Stimulated activated naive CD8-positive, alpha-beta T cell treated with anti-CD3 and anti-CD28 coated beads, Interleukin-15, amount 100 ng/mL, for 72 hours (primary cell): ENCODE measurements at regions not wholly inside any gene's neighbourhood (a gene's known extent, or its start where the extent isn't known, plus 50 kb on each side); places are given as distances from the start of the nearest gene placed in this dataset.

Experiments used
- ATAC-seq: fragments of 150-1000 bp; cut with Tn5 transposase; 2 replicates; pipeline ENCODE4 v1.10.0; 2021; ENCODE audit warnings: mild to moderate bottlenecking, moderate library complexity
- DNase-seq, 2 donors: peaks; one replicate each; pipeline ENCODE4 v3.0.0; 2021 to 2022
- H3K27ac Mint-ChIP-seq, 2 donors: one replicate each; pipeline ENCODE4 v1.8.0; 2022; ENCODE audit warnings: mild to moderate bottlenecking in 2 of 2, mixed read lengths in 2 of 2, moderate library complexity in 2 of 2
- H3K27me3 Mint-ChIP-seq: one replicate; pipeline ENCODE4 v1.8.0; 2022; ENCODE audit warnings: mixed read lengths
- H3K4me1 Mint-ChIP-seq: one replicate; pipeline ENCODE4 v1.8.0; 2022; ENCODE audit warnings: mild to moderate bottlenecking, mixed read lengths
- H3K4me3 Mint-ChIP-seq, 2 donors: one replicate each; pipeline ENCODE4 v1.8.0; 2022; ENCODE audit warnings: mild to moderate bottlenecking in 2 of 2, mixed read lengths in 2 of 2, moderate library complexity in 1 of 2
- H3K9me3 Mint-ChIP-seq, 2 donors: one replicate each; pipeline ENCODE4 v1.8.0; 2022; ENCODE audit warnings: mixed read lengths in 2 of 2

DNA sequence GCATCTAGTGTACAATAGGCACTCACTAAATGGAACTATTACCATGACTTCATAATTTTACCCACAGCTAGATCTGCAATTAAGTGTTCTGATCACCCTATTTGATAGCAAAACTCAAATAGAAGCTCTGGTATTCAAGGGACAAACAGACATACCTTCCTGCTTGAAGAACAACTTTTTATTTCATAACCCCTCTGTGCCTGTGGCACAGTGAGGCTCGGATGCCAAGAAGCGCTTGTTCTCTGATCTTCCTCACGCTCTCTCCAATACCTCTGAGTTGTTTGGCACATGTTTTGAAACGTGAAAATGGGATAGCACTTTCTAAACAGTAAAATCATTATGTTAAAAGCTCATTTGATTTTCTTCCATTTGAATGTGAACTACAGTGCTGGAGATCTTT is 232.0 kb downstream of the KLF5 start:
- H3K27ac Mint-ChIP-seq, result no peak overlapping the region
- no peaks in the 10 kb centered on the region for H3K4me1 Mint-ChIP-seq
- no peaks in the 10 kb centered on the region for H3K27me3 Mint-ChIP-seq
- H3K9me3 Mint-ChIP-seq, result peaks cover 0 to 4% of the 10 kb centered on the region in 2 donors
- H3K4me3 Mint-ChIP-seq, result no peak overlapping the region
- ATAC-seq (no peak), DNase-seq (no peak)

GRCh38 chr13:73288596-73288995 is 229.8 kb downstream of the KLF5 start:
- no peaks in the 10 kb centered on the region for H3K4me1 Mint-ChIP-seq
- H3K27ac Mint-ChIP-seq, result no peak overlapping the region
- DNase-seq, result no peak
- ATAC-seq, result no peak
- peaks cover 4 to 5% of the 10 kb centered on the region in 2 donors for H3K9me3 Mint-ChIP-seq
- H3K27me3 Mint-ChIP-seq, result no peaks in the 10 kb centered on the region
- no peak overlapping the region for H3K4me3 Mint-ChIP-seq

DNA sequence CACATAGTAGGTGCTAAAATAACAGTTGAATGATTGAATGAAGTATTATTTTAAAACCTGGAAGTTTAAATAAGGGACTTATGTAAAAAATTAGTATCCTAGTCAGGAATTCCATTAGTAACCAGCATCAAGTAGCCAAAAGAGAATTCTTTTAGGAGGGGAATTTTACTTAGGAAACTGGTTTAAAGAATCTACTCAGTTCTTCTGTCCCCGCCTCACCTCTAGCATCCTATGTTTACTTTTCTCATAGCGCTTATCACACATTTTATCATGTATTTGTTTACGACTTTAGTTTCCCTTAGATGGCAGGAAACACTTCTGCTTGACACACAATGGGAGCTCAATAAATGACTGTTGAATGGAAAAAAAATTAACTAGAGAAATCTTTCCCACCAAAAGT is 229.0 kb downstream of the KLF5 start:
- no peak overlapping the region for H3K4me3 Mint-ChIP-seq
- no peak for DNase-seq
- H3K4me1 Mint-ChIP-seq, result no peaks in the 10 kb centered on the region
- no peak overlapping the region for H3K27ac Mint-ChIP-seq
- no peaks in the 10 kb centered on the region for H3K27me3 Mint-ChIP-seq
- no peak for ATAC-seq
- H3K9me3 Mint-ChIP-seq, result peaks cover 4 to 7% of the 10 kb centered on the region in 2 donors

GRCh38 chr13:73286942-73287620 is 228.3 kb downstream of the KLF5 start:
- Mint-ChIP-seq H3K9me3 (peaks cover 4 to 7% of the 10 kb centered on the region in 2 donors), H3K27ac (no peak overlapping the region), H3K4me1 (no peaks in the 10 kb centered on the region), H3K27me3 (no peaks in the 10 kb centered on the region), H3K4me3 (no peak overlapping the region)
- ATAC-seq (no peak), DNase-seq (no peak)

DNA sequence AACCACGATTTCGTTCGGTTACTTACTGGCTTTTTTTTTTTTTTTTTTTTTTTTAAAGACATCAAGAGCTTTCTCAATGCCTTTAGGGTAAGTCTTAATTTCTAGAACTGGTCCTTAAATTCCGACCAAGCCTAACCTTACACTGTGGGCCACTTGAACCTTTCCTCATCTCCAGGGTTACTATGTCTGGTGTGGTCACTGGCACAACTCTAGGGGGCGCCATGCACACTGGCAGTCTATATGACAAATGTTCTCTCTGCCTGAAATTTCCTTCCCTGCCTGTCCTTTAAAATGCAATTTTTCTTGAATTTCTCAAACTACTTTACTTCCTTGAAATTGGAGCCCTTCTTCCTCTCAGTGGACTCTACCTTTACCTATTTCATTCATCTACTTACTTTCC is 227.4 kb downstream of the KLF5 start:
- H3K27me3 Mint-ChIP-seq, result no peaks in the 10 kb centered on the region
- peaks cover 7 to 9% of the 10 kb centered on the region in 2 donors for H3K9me3 Mint-ChIP-seq
- no peaks in the 10 kb centered on the region for H3K4me1 Mint-ChIP-seq
- ATAC-seq (no peak), DNase-seq (no peak)
- H3K27ac Mint-ChIP-seq, result no peak overlapping the region
- no peak overlapping the region for H3K4me3 Mint-ChIP-seq

- no peak for DNase-seq
- Mint-ChIP-seq H3K4me3 (no peak overlapping the region), H3K27ac (no peak overlapping the region), H3K9me3 (peaks cover 7 to 9% of the 10 kb centered on the region in 2 donors), H3K4me1 (no peaks in the 10 kb centered on the region), H3K27me3 (no peaks in the 10 kb centered on the region)
- ATAC-seq, result no peak
These were observed 225.5 kb downstream of the KLF5 start for GRCh38 chr13:73284081-73284874.

DNA sequence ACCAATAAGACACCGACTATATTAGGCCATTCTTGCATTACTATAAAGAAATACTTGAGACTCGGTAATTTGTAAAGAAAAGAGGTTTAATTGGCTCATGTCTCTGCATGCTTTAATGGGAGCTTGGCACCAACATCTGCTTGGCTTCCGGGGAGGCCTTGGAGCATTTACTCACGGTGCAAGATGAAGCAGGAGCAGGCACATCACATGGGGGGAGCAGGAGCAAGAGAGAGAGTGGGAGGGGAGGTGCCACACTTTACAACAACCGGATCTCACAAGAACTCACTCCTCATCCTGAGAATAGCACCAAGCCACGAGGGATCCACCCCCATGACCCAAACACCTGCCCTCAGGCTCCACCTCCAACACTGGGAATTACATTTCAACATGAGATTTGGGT is 224.8 kb downstream of the KLF5 start:
- DNase-seq, result no peak

GRCh38 chr13:73281746-73282145 is 222.9 kb downstream of the KLF5 start:
- H3K9me3 Mint-ChIP-seq, result peaks cover 7 to 9% of the 10 kb centered on the region in 2 donors
- no peaks in the 10 kb centered on the region for H3K4me1 Mint-ChIP-seq
- ATAC-seq, result no peak
- H3K4me3 Mint-ChIP-seq, result no peak overlapping the region
- no peaks in the 10 kb centered on the region for H3K27me3 Mint-ChIP-seq
- no peak for DNase-seq
- H3K27ac Mint-ChIP-seq, result no peak overlapping the region

More for the DNA sequence above, 224.8 kb downstream of the KLF5 start:
- Mint-ChIP-seq H3K4me1 (no peaks in the 10 kb centered on the region), H3K9me3 (peaks cover 7 to 9% of the 10 kb centered on the region in 2 donors), H3K27ac (no peak overlapping the region), H3K27me3 (no peaks in the 10 kb centered on the region), H3K4me3 (no peak overlapping the region)
- ATAC-seq, result no peak

- DNase-seq, result no peak
- no peaks in the 10 kb centered on the region for H3K27me3 Mint-ChIP-seq
- H3K27ac Mint-ChIP-seq, result no peak overlapping the region
- peaks cover 0 to 9% of the 10 kb centered on the region in 2 donors for H3K9me3 Mint-ChIP-seq
- peaks cover 10% of the 10 kb centered on the region for H3K4me1 Mint-ChIP-seq
- H3K4me3 Mint-ChIP-seq, result no peak overlapping the region
- no peak for ATAC-seq
These were observed 219.4 kb downstream of the KLF5 start for GRCh38 chr13:73278186-73278585.

DNA sequence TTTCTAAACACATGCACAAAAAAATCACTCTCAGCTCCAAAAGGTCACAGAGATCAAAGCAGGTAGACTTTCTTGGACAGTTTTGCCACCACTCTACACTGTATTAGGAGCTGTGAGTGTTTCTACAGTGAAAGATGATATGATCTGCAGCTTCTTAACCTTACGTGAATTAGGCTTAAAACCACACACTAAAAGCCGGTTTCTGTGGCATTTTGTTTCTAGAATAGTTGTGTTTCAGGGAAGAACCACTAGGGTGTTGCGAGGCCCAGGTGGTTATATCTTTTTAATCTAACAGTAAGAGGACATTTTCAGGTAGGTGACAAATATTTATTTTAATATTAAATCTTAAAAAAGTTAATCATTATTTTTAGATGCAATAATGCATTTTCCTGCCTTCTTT is 216.4 kb downstream of the KLF5 start:
- Mint-ChIP-seq H3K27me3 (no peaks in the 10 kb centered on the region), H3K27ac (no peak overlapping the region), H3K4me1 (peaks cover 10% of the 10 kb centered on the region), H3K4me3 (no peak overlapping the region), H3K9me3 (peaks cover 1 to 5% of the 10 kb centered on the region in 2 donors)
- DNase-seq (peak in 1 of 2 donors; percentile 3), ATAC-seq (peak; percentile 79)

DNA sequence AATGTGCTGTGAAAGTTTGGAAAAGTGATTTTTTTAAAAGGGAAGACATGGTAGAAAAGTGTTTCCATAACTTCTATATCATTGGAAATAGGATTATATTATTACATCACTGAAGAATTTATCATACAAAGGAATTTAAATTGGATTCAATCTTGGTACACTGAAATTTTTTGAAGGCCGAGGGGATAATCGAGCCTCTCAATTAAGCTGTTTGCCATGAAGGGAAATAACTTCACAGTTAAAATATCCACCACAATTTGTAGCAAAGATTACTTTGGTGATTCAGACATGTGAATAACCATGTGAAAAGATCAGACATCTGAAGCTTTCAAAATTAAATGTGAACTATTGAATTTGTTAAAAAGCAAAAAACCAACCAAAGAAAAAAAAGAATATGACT is 215.3 kb downstream of the KLF5 start:
- no peaks in the 10 kb centered on the region for H3K27me3 Mint-ChIP-seq
- peaks cover 10% of the 10 kb centered on the region for H3K4me1 Mint-ChIP-seq
- H3K9me3 Mint-ChIP-seq, result peaks cover 8 to 11% of the 10 kb centered on the region in 2 donors
- H3K4me3 Mint-ChIP-seq, result no peak overlapping the region
- no peak overlapping the region for H3K27ac Mint-ChIP-seq
- DNase-seq (no peak), ATAC-seq (no peak)

DNA sequence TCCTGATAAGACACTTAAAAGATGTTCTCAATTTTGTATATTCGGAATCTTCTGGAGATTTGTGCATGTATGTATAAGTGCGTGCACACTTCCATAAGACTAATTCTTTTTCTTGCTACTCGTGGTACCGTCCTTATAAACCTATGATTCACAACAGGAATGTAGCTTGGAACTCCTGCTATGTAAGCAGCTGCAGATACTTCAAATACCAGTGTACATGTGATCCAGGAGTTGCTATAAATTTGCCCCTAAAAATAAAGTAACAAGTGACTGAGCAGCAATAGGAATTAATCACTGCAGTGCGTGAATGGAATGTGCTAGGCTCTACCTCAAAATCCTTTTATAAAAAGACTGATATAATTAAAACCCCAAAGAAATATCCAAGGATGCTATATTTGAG is 214.9 kb downstream of the KLF5 start:
- H3K27me3 Mint-ChIP-seq, result no peaks in the 10 kb centered on the region
- DNase-seq (no peak), ATAC-seq (no peak)
- peaks cover 10% of the 10 kb centered on the region for H3K4me1 Mint-ChIP-seq
- no peak overlapping the region for H3K27ac Mint-ChIP-seq
- peaks cover 11 to 12% of the 10 kb centered on the region in 2 donors for H3K9me3 Mint-ChIP-seq
- H3K4me3 Mint-ChIP-seq, result no peak overlapping the region

DNA sequence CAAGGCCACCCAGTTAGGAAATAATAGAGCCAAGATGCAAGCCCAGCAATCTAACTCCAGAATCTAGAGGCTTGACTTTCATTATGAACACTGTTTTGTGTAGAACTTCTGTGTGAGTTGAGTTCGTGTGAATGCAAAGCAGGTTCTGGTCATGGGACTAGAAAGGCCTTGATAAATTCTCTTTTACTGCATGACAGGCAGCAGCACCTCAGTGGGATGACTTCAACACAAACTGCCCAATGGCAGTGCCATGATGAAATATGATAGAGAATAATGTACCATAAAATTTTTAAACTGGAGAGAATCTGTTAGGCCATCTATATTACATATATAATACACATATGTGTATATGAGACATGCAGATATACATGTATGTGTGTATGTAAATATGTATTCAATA is 214.5 kb downstream of the KLF5 start:
- Mint-ChIP-seq H3K27ac (no peak overlapping the region), H3K27me3 (no peaks in the 10 kb centered on the region), H3K4me3 (no peak overlapping the region), H3K9me3 (peaks cover 11 to 16% of the 10 kb centered on the region in 2 donors), H3K4me1 (peaks cover 10% of the 10 kb centered on the region)
- ATAC-seq, result no peak
- DNase-seq, result no peak

- DNase-seq, result no peak
- Mint-ChIP-seq H3K9me3 (peaks cover 11 to 16% of the 10 kb centered on the region in 2 donors), H3K27me3 (no peaks in the 10 kb centered on the region), H3K4me3 (no peak overlapping the region), H3K4me1 (peaks cover 10% of the 10 kb centered on the region), H3K27ac (no peak overlapping the region)
- no peak for ATAC-seq
These were observed 214.0 kb downstream of the KLF5 start for GRCh38 chr13:73272831-73273230.

- peaks cover 7 to 16% of the 10 kb centered on the region in 2 donors for H3K9me3 Mint-ChIP-seq
- ATAC-seq (no peak), DNase-seq (no peak)
These were observed 209.5 kb downstream of the KLF5 start for GRCh38 chr13:73268306-73268705.

GRCh38 chr13:73266640-73267180 is 207.9 kb downstream of the KLF5 start:
- no peaks in the 10 kb centered on the region for H3K4me1 Mint-ChIP-seq
- H3K27me3 Mint-ChIP-seq, result no peaks in the 10 kb centered on the region
- no peak overlapping the region for H3K27ac Mint-ChIP-seq
- no peak for ATAC-seq
- DNase-seq, result no peak
- peaks cover 7 to 16% of the 10 kb centered on the region in 2 donors for H3K9me3 Mint-ChIP-seq
- no peak overlapping the region for H3K4me3 Mint-ChIP-seq

More at GRCh38 chr13:73268306-73268705, 209.5 kb downstream of the KLF5 start:
- Mint-ChIP-seq H3K27ac (no peak overlapping the region), H3K4me1 (no peaks in the 10 kb centered on the region), H3K4me3 (no peak overlapping the region), H3K27me3 (no peaks in the 10 kb centered on the region)
